Keratinocyte (primary cell): ENCODE measurements at regions not wholly inside any gene's neighbourhood (a gene's known extent, or its start where the extent isn't known, plus 50 kb on each side); places are given as distances from the start of the nearest gene placed in this dataset.

Source experiments
- DNase-seq: peaks from one replicate; pipeline ENCODE4 v3.0.0-alpha.2; 2011; ENCODE audit warnings: low read depth, missing footprints, low spot score
- FAIRE-seq: peaks from 2 replicates; lab custom pipeline; 2011; peaks lifted over from hg19 to GRCh38; lab: Jason Lieb, UNC
- H2AFZ ChIP-seq: 2 replicates; pipeline ENCODE4 v1.6.0; 2012; ENCODE audit warnings: low read length, control low read depth, inconsistent platforms; ENCODE audit not compliant: control insufficient read depth
- H3K27ac ChIP-seq: 2 replicates; pipeline ENCODE4 v1.5.1; 2011; ENCODE audit warnings: low read length; ENCODE audit not compliant: control insufficient read depth, insufficient read depth
- H3K27me3 ChIP-seq: 3 replicates; pipeline ENCODE4 v1.6.0; 2011; ENCODE audit warnings: low read length; ENCODE audit not compliant: control insufficient read depth, insufficient read depth; ENCODE audit errors: extremely low read depth
- H3K36me3 ChIP-seq, 2 experiments: 2 replicates in 1 of 2; 3 replicates in 1 of 2; pipeline ENCODE4 v1.5.1; 2011; ENCODE audit warnings: low read length in 2 of 2, mild to moderate bottlenecking in 1 of 2; ENCODE audit not compliant: control insufficient read depth in 2 of 2, insufficient read depth in 2 of 2; ENCODE audit errors: extremely low read depth in 1 of 2
- H3K4me1 ChIP-seq: 3 replicates; pipeline ENCODE4 v1.5.1; 2011; ENCODE audit warnings: low read length; ENCODE audit not compliant: control insufficient read depth, insufficient read depth; ENCODE audit errors: extremely low read depth
- H3K4me2 ChIP-seq: 3 replicates; pipeline ENCODE4 v1.6.0; 2011; ENCODE audit warnings: low read depth, low read length; ENCODE audit not compliant: control insufficient read depth, insufficient read depth; ENCODE audit errors: extremely low read depth
- H3K4me3 ChIP-seq, 3 experiments: fragments of 200-600 bp in 1 of 3; sonication (generic) in 1 of 3; 2 replicates in 2 of 3; 3 replicates in 1 of 3; pipeline ENCODE4 v1.5.1; 2011 to 2016; ENCODE audit warnings: low read length in 3 of 3, mild to moderate bottlenecking in 3 of 3, control low read depth in 2 of 3, inconsistent platforms in 1 of 3, low read depth in 1 of 3, mixed read lengths in 1 of 3, mixed run types in 1 of 3, moderate library complexity in 1 of 3; ENCODE audit not compliant: control insufficient read depth in 2 of 3, insufficient read depth in 2 of 3; ENCODE audit errors: extremely low read depth in 1 of 3
- H3K79me2 ChIP-seq: 2 replicates; pipeline ENCODE4 v1.6.0; 2012; ENCODE audit warnings: low read length; ENCODE audit not compliant: control insufficient read depth, insufficient read depth
- H3K9ac ChIP-seq: 3 replicates; pipeline ENCODE4 v1.6.0; 2011; ENCODE audit warnings: low read length; ENCODE audit not compliant: control insufficient read depth, insufficient read depth; ENCODE audit errors: extremely low read depth
- H3K9me1 ChIP-seq: 3 replicates; pipeline ENCODE4 v1.6.0; 2011; ENCODE audit warnings: low read length; ENCODE audit not compliant: control insufficient read depth, insufficient read depth; ENCODE audit errors: extremely low read depth
- H3K9me3 ChIP-seq: 2 replicates; pipeline ENCODE4 v1.5.1; 2012; ENCODE audit warnings: low read depth, low read length; ENCODE audit not compliant: control insufficient read depth
- H4K20me1 ChIP-seq: 3 replicates; pipeline ENCODE4 v1.6.0; 2011; ENCODE audit warnings: low read length; ENCODE audit not compliant: control insufficient read depth, insufficient read depth; ENCODE audit errors: extremely low read depth
- EZH2 ChIP-seq: IDR thresholded peaks from one replicate; pipeline ENCODE4 v1.6.1; 2012; ENCODE audit warnings: inconsistent platforms, mild to moderate bottlenecking, low read length, moderate library complexity
- dilution Hi-C: fragments of 300-500 bp; cut with MboI; formaldehyde crosslinking; loops from one replicate; pipeline ENCODE4 v1.7.0; 2020; ENCODE audit warnings: low sequenced_read_pairs; ENCODE audit not compliant: extremely low pct_ligation_motif_present
- TF ChIP-seq, protein P1 (sequence below), 3 experiments: IDR thresholded peaks in 1 of 3; conservative IDR thresholded peaks in 1 of 3; optimal IDR thresholded peaks in 1 of 3; 2 replicates in 2 of 3; 3 replicates in 1 of 3; pipeline versions ENCODE3 to v1.5.1; 2011; ENCODE audit warnings: low read length in 3 of 3, mild to moderate bottlenecking in 3 of 3, moderate library complexity in 2 of 3, control low read depth in 1 of 3, inconsistent platforms in 1 of 3; ENCODE audit not compliant: insufficient read depth in 2 of 3; ENCODE audit errors: extremely low read depth in 1 of 3

DNA sequence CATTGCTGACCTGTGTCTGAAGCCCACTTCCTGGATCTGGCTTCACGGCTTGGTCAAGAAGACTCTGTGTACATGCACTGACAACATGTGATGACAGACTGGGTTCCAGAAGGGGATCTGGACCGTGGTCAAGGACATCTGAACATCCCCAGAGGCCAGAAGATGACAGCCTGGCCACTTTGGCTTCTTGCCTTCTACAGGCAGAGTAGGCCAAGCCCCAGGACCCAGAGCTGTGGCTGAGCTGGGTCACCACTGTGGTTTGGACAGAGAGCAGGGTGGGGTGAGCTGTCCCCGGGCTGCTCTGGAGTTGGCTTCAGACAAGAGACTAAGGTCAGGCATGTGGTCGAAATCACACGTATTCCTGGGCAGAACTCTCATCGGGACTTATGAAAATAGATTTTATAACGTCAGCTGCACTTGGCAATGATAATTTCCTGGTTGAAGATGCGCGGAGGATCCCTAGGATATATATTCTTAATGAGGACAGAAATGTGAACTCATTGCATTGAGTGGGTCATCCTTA is 114.1 kb upstream of the FRMD4B start:
- H3K4me2 ChIP-seq = no peak overlapping the region
- no peak for FAIRE-seq
- H3K36me3 ChIP-seq = peaks cover 0 to 2% of the 10 kb centered on the region in 2 experiments
- no peak overlapping the region for H3K27ac ChIP-seq
- H3K79me2 ChIP-seq = peaks cover 84% of the 10 kb centered on the region
- H2AFZ ChIP-seq = no peak overlapping the region
- no peak for DNase-seq
- H4K20me1 ChIP-seq = peaks cover 7% of the 10 kb centered on the region
- H3K9ac ChIP-seq = no peak overlapping the region
- H3K9me3 ChIP-seq = no peaks in the 10 kb centered on the region
- H3K27me3 ChIP-seq = no peaks in the 10 kb centered on the region
- peaks cover 8% of the 10 kb centered on the region for H3K4me1 ChIP-seq
- H3K9me1 ChIP-seq = peaks cover 5% of the 10 kb centered on the region
- dilution Hi-C loops = no loop called here
- no peak overlapping the region for H3K4me3 ChIP-seq
- no peak for TF ChIP-seq EZH2
- TF ChIP-seq, protein P1, sequence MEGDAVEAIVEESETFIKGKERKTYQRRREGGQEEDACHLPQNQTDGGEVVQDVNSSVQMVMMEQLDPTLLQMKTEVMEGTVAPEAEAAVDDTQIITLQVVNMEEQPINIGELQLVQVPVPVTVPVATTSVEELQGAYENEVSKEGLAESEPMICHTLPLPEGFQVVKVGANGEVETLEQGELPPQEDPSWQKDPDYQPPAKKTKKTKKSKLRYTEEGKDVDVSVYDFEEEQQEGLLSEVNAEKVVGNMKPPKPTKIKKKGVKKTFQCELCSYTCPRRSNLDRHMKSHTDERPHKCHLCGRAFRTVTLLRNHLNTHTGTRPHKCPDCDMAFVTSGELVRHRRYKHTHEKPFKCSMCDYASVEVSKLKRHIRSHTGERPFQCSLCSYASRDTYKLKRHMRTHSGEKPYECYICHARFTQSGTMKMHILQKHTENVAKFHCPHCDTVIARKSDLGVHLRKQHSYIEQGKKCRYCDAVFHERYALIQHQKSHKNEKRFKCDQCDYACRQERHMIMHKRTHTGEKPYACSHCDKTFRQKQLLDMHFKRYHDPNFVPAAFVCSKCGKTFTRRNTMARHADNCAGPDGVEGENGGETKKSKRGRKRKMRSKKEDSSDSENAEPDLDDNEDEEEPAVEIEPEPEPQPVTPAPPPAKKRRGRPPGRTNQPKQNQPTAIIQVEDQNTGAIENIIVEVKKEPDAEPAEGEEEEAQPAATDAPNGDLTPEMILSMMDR (optimal IDR thresholded peaks at IDR 0.05 in 1 of 3, IDR thresholded peaks at IDR 0.05 in 1 of 3, conservative IDR thresholded peaks at IDR 0.05 in 1 of 3; ENCODE audit: extremely low read depth in 1 of 3, insufficient read depth in 2 of 3, low read length in 3 of 3) = no peak

DNA sequence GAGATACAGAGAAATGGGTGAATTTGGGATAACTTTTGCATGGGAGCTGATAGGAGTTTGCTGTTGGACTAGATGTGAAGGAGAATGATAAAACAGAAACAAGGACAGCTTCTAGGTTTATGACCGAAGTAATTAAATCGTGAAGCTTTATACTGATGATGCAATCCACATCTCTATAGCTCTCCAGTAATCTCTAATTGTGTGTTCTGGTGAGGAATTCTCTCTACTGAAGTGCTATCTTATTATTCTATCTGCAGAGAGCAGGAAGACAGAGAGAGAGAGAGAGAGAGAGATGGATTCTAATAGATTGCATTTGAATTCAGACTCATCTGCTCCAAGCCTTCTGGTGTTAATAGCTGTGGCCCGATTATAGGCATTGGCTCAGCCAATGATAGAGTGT is 113.5 kb upstream of the FRMD4B start:
- DNase-seq (no peak), FAIRE-seq (peak; percentile 29)
- dilution Hi-C loops = no loop called here
- no peak overlapping the region for H3K4me2 ChIP-seq
- no peak overlapping the region for H2AFZ ChIP-seq
- H4K20me1 ChIP-seq = peaks cover 7% of the 10 kb centered on the region
- peaks cover 5% of the 10 kb centered on the region for H3K9me1 ChIP-seq
- H3K4me3 ChIP-seq = no peak overlapping the region
- H3K9me3 ChIP-seq = no peaks in the 10 kb centered on the region
- peaks cover 2% of the 10 kb centered on the region for H3K4me1 ChIP-seq
- no peaks in the 10 kb centered on the region for H3K27me3 ChIP-seq
- TF ChIP-seq, protein P1 (optimal IDR thresholded peaks at IDR 0.05 in 1 of 3, IDR thresholded peaks at IDR 0.05 in 1 of 3, conservative IDR thresholded peaks at IDR 0.05 in 1 of 3; ENCODE audit: extremely low read depth in 1 of 3, insufficient read depth in 2 of 3, low read length in 3 of 3) = no peak
- TF ChIP-seq EZH2 = no peak
- H3K79me2 ChIP-seq = peaks cover 82% of the 10 kb centered on the region
- peaks cover 0 to 2% of the 10 kb centered on the region in 2 experiments for H3K36me3 ChIP-seq
- no peak overlapping the region for H3K27ac ChIP-seq
- H3K9ac ChIP-seq = no peak overlapping the region
